ENCODE measurements at regions not wholly inside any gene's neighbourhood (a gene's known extent, or its start where the extent isn't known, plus 50 kb on each side); places are given as distances from the start of the nearest gene placed in this dataset.

GRCh38 chr6:44715188-44715587 lies 327.7 kb downstream of the CDC5L start:
- no peak for DNase-seq (ENCODE audit: low read depth)

GRCh38 chr6:44715925-44716324 lies 328.4 kb downstream of the CDC5L start:
- DNase-seq (ENCODE audit: low read depth) = no peak

- no peak for DNase-seq (ENCODE audit: low read depth)
These were observed 329.9 kb downstream of the CDC5L start for GRCh38 chr6:44717431-44717830.

GRCh38 chr6:44721954-44722578 lies 334.6 kb downstream of the CDC5L start:
- DNase-seq (ENCODE audit: low read depth) = no peak

GRCh38 chr6:44722736-44723135 lies 335.2 kb downstream of the CDC5L start:
- DNase-seq (ENCODE audit: low read depth) = no peak

- no peak for DNase-seq (ENCODE audit: low read depth)
These were observed 336.1 kb downstream of the CDC5L start for GRCh38 chr6:44723439-44724197.

GRCh38 chr6:44725070-44725469 lies 337.6 kb downstream of the CDC5L start:
- DNase-seq (ENCODE audit: low read depth) = no peak

- no peak for DNase-seq (ENCODE audit: low read depth)
These were observed 340.4 kb downstream of the CDC5L start for GRCh38 chr6:44727651-44728630.

GRCh38 chr6:44730771-44731391 lies 343.4 kb downstream of the CDC5L start:
- DNase-seq (ENCODE audit: low read depth) = peak; percentile 76

- peak; percentile 17 for DNase-seq (ENCODE audit: low read depth)
These were observed 344.1 kb downstream of the CDC5L start for GRCh38 chr6:44731485-44732095.

- no peak for DNase-seq (ENCODE audit: low read depth)
These were observed 344.7 kb downstream of the CDC5L start for GRCh38 chr6:44732243-44732642.

GRCh38 chr6:44733126-44733525 lies 345.6 kb downstream of the CDC5L start:
- DNase-seq (ENCODE audit: low read depth) = no peak

- no peak for DNase-seq (ENCODE audit: low read depth)
These were observed 346.4 kb downstream of the CDC5L start for GRCh38 chr6:44733868-44734267.

GRCh38 chr6:44734886-44735629 lies 347.6 kb downstream of the CDC5L start:
- no peak for DNase-seq (ENCODE audit: low read depth)

- peak; percentile 69 for DNase-seq (ENCODE audit: low read depth)
These were observed 348.1 kb downstream of the CDC5L start for GRCh38 chr6:44735630-44735963.

- no peak for DNase-seq (ENCODE audit: low read depth)
These were observed 349.8 kb downstream of the CDC5L start for GRCh38 chr6:44737341-44737740.

- no peak for DNase-seq (ENCODE audit: low read depth)
These were observed 350.5 kb downstream of the CDC5L start for GRCh38 chr6:44737829-44738528.

- peak; percentile 72 for DNase-seq (ENCODE audit: low read depth)
These were observed 351.2 kb downstream of the CDC5L start for GRCh38 chr6:44738601-44739146.

GRCh38 chr6:44739181-44739580 lies 351.7 kb downstream of the CDC5L start:
- no peak for DNase-seq (ENCODE audit: low read depth)

GRCh38 chr6:44740566-44741120 lies 353.1 kb downstream of the CDC5L start:
- DNase-seq (ENCODE audit: low read depth) = no peak
